ENCODE measurements at regions not wholly inside any gene's neighbourhood (a gene's known extent, or its start where the extent isn't known, plus 50 kb on each side); places are given as distances from the start of the nearest gene placed in this dataset.

DNA sequence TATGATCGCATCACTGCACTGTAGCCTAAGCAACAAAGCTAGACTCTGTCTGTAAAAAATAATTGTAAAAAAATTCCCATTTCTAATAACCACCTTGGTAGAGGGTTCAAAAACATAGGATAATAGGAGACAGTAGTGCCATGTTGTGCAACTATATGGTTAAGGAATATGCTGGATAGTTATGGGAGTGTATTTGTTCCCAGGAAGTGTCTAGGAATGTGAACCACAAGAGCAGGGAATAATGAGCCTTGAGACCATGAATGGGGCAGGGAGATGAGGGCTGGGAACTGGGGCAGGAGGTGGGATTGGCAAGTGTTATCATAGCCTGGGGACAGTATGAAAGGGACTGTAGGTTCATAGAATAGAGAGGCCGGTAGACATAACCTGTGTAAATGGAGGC is 50.4 kb downstream of the RUSC2 start:
- no peak for DNase-seq

DNA sequence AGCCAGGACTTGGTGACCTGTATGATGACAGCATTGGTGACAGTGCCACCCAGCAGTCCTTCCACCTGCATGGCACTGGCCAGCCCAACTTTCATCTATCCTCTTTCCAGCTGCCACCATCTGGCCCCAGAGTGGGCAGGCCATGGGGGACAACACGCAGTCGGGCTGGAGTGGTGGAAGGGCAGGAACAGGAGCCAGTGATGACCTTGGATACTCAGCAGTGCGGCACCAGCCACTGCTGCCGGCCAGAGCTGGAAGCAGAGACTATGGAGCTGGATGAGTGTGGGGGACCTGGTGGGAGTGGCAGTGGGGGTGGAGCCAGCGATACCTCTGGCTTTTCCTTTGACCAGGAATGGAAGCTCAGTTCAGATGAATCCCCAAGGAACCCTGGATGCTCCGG is 56.9 kb downstream of the RUSC2 start:
- DNase-seq: no peak

DNA sequence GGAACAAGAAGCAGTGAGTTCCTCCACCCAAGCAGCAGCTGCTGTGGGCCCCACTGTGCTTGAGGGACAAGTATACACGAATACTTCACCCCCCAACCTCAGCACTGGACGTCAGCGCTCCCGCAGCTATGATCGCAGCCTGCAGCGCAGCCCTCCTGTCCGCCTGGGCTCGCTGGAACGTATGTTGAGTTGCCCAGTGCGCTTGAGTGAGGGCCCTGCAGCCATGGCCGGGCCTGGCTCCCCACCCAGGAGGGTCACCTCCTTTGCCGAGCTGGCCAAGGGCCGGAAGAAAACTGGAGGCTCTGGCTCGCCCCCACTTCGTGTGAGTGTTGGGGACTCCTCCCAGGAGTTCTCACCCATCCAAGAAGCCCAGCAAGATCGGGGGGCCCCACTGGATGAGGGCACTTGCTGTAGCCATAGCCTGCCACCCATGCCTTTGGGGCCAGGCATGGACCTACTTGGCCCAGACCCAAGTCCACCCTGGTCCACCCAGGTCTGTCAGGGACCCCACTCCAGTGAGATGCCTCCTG is 57.1 kb upstream of the TESK1 start:
- no peak for DNase-seq

DNA sequence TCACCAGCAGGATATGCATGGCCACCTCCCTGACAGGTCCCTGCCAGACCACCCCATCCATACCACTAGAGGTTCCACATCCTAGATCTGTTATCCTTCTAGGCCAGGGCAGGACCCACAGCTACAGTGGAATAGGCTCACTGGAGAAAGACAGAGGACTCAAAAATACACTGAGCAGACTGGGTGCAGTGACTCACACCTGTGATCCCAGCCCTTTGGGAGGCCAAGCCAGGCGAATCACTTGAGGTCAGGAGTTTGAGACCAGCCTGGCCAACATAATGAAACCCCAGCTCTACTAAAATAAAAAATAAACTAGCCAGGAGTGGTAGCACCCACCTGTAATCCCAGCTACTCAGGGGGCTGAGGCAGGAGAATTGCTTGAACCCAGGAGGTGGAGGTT is 56.5 kb upstream of the TESK1 start:
- no peak for DNase-seq

DNA sequence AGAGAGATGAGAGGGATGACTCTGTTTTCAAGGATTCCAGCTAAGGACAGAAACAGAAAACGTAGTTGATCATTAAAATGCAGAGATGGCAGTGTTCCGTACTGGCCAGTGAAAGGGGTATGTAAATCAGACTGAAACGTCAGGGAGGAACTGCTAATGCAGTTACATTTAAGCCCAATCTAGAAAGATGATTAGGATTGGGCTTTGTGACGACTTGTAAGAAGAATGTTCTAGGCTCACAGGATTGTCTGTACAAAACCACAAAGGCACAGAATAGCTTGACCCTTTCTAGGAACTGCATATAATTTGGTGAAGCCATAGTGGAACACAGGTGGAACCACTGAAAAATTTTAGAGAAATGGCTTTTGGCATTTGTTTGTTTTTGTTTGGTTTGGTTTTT is 55.6 kb upstream of the TESK1 start:
- DNase-seq: no peak

DNA sequence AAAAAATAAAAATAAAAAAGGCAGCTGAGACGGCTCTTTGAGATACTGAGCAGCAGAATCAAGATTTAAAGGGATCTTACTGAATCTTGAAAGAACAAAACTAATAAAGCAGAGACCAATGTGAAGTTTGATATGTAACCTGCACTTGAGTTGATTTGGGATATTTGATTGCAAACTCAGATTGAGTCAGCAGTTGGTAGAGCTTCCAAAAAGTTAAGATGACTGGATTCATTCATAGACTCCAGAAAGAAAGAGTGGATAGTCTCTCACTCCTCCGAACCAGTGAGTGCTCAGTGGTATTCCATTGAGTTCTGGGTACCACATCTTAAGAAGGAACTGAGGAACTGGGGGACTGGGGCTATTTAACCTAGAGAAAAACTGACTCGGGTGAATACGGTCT is 52.7 kb upstream of the TESK1 start:
- no peak for DNase-seq

DNA sequence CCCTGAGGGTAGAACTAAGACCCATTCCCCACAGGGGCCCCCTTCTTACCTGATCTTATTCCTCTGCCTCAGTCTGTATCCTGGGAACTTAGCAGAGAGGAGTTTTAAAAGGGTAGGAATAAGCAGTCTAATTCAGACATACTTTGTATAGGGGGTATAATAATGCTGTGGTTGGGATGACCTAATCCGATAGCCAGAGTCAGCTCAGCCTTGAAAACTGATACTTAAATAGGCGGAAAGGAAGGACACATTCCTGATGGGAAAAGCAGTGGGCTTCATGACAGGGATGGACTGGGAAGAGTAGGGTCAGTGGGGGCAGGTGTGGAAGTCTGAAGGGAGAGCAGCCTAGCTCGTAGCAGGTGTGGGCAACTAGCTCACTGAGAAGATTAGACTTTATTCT is 52.2 kb upstream of the TESK1 start:
- no peak for DNase-seq

DNA sequence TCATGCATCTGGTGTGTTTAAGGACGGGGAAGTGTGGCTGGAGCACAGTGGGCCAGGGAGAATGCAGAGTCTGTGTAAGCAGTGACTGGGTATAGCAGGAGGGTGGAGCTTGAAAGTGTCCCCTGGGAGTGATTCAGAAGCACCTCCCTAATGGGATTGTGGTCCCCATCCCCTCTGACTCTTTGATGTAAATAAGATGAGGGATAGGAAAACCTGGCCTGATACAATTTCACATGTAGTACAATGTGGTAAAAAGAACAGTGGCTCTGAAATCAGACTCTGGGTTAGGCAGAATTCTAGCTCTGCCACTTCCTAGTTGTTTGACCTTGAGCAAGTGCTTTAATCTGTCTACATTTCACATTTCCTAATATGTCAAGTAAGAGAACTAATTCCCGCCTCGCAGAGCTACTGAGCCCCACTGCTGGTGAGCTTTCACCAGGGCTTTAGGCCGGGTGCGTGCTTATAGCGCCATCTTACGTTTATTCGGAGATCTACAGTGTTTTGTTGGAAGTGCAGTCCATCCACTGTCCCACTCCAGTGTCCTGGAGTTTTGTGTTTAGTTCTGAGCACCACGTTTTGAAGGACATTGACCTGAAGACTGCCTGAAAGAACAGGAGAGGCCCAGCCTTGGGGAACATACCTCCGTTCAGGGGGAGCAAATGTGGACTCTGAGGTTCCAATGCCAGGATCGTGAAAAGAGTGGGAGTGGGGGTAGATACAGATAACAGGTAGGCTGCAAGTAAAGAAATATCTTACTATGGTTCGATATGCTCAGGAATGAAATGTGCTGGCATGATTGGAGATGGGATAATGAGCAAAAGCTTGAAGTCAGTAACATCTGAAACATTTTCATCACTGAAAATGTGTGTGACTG is 51.2 kb upstream of the TESK1 start:
- DNase-seq: peak; percentile 14

DNA sequence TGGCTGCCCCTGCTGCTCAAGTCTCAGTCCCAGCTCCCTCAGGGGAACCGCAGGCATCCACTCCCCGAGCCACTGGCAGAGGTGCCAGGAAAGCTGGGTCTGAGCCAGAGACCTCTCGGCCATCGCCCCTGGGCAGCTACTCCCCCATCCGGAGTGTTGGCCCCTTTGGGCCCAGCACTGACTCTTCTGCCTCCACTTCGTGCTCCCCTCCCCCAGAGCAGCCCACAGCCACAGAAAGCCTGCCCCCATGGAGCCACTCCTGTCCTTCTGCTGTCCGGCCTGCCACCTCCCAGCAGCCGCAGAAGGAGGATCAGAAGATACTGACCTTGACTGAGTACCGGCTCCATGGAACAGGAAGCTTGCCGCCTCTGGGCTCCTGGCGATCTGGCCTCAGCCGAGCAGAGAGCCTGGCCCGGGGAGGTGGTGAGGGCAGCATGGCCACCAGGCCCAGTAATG is 49.8 kb upstream of the TESK1 start:
- DNase-seq: no peak

Measured in activated naive CD4-positive, alpha-beta T cell treated with Interleukin-2 at 50 U/mL for 16 hours (primary cell).